Activated CD4-positive, alpha-beta T cell treated with anti-CD3 and anti-CD28 coated beads for 48 hours (primary cell): ENCODE measurements at regions not wholly inside any gene's neighbourhood (a gene's known extent, or its start where the extent isn't known, plus 50 kb on each side); places are given as distances from the start of the nearest gene placed in this dataset.

Experiments used
- DNase-seq: peaks from one replicate; pipeline ENCODE4 v3.0.0-alpha.2; 2020

- DNase-seq: no peak
These were observed 979.6 kb downstream of the TFAP2A start for GRCh38 chr6:9435281-9435680.

- no peak for DNase-seq
These were observed 982.9 kb downstream of the TFAP2A start for GRCh38 chr6:9431945-9432344.

GRCh38 chr6:9428421-9429172 lies 986.3 kb downstream of the TFAP2A start:
- DNase-seq: no peak

GRCh38 chr6:9422138-9422537 lies 986.8 kb upstream of the SLC35B3 start:
- DNase-seq: no peak

- DNase-seq: no peak
These were observed 985.1 kb upstream of the SLC35B3 start for GRCh38 chr6:9420316-9421015.

DNA sequence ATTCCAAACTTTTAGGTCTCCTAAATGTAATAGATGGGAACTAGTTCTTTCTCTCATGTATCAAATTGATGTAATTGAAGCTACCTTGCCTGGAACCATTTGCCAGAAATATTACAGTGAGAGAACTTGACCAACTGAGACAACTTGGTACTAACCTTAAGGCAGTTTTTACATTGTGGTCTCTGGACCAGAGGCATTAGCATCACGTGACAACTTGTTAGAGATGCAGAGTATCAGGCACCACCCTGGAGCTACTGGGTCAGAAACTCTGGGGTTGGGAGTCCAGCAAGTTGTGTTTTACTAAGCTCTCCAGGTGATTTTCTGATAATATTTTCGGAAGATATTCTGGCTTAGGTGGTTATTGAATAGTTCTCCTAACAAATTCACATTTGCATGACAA lies 982.1 kb upstream of the SLC35B3 start:
- DNase-seq: no peak

DNA sequence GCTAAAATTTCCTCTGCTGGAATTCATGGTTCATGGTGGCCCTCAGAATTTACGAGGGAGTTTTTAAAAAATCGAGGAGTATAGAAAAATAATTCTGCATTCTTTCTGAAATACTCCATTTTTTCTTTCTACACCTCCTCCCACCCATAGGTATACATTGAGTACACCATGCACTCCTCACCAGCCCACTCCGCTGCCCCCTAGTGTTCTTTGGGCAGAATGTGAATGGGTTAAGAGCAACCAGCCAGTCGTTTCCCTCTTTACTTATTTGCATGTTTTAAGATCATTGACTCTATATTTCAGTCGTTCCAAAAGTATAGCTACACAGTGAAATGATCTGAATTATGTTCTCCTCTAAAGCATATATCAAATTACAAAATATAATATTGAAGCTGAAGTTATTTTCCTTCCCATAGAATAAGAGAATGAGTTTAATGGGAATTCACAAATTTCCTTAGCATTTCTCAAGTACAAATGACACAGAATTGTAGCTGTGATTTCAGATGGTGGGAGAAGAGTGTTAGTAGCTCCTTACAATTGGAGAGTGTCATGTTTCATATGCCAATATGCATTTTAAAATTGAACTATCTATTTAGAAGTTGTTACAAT lies 977.7 kb upstream of the SLC35B3 start:
- peak; percentile 10 for DNase-seq

- DNase-seq: no peak
These were observed 973.8 kb upstream of the SLC35B3 start for GRCh38 chr6:9409126-9409525.

DNA sequence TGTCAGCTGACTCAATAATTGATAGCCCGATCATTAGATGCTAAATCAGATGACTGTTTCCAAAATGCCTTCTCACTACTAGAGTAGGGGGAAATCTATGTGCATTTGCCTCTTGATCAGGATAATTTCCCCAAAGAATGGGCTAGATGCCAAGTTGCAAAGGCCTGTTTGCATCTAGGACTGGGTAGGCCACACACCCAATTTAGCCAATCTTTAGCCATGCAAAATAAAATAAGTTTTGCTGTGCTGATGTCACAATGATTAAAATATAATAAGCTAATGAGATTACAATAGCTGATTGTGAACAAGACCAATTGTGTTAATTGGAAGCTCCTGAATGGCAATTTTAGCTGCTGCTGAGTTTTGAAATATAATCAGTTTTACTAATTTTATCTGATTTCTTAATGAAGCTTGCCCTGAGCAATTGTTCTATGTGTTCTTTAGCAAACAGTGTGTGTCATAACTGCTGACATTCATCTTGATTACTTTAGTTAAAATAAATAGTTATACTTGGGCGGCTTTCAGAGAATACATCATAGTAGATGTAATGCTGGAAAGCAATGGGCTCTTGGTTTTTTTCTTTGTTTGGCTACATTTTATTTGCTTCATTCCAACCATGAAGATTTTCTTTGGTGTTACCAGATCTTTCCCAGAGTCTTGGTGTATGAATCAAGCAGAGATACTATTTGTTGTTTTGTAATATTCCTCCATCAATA lies 973.2 kb upstream of the SLC35B3 start:
- DNase-seq: no peak

- no peak for DNase-seq
These were observed 970.5 kb upstream of the SLC35B3 start for GRCh38 chr6:9405825-9406224.

DNA sequence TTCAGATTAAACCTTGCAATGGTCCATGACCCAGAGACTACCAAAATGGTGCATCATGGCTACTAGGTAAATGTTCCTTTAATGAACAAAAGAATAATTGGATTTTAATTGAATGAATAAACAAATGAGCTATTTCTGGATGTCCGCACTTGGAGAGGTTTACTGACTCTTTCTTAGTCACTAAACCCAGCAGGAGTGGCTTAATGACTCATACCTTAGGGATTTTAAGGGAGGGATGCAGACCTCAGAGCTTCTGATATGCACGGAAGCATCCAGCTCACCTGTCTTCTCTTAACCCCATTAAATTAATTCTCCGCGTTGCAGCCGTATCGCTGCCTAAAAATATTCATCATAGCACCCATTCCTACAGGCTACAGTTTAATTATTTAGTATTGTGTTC lies 970.0 kb upstream of the SLC35B3 start:
- no peak for DNase-seq

DNA sequence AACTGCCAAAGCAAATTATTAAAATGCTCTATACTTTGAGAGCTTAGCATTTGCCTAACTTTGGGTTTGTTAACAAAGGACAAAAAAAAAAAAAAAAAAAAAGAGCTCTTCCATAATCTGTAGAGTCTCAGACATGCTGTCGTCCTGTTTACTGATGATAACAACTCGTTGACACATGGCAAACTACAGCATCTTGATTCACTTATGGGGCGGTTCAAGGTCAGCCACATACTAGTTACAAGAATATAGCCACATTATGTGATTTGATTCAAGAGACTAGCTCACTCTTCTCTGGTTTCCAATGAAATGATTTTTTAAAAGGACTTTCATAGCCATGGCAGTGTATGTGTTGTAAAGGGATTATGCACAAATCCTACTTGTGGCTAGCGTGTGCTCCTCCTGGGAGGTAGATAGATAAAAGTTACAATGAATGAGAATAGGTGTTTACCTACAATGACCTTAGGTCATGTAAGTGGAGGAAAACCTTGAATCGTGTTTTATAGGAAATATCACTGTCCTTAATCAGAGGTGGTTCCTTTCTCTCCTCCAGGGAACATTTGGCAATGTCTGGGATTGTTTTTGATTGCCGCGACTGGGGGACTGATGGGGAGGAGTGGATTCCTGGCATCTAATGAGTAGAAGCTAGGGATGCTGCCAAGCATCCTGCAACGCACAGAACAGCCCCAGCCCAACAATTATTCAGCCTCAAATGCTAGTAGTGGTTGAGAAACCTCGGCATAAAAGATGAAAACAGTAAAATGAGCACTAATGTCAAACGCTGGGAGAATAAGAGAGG lies 969.2 kb upstream of the SLC35B3 start:
- no peak for DNase-seq

- DNase-seq: no peak
These were observed 968.4 kb upstream of the SLC35B3 start for GRCh38 chr6:9403736-9404135.

DNA sequence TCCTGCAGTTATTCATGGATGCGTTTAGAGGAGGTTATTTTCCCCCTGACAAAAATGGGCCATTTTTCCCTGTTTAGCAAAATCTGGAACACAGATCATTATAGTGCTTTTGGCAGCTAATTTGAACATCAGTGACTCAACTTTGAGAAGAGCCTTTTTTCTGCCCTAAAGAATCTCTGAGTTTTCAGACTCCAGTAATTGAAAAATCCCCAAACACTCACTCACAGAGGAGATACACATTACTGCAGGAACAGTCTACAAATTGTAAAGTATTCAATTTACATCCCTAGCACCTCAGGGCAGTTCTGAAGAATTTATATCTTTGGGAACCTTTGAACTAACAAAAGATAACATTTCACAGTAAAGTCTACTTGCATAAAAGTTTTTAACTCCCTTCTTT lies 966.6 kb upstream of the SLC35B3 start:
- DNase-seq: no peak

DNA sequence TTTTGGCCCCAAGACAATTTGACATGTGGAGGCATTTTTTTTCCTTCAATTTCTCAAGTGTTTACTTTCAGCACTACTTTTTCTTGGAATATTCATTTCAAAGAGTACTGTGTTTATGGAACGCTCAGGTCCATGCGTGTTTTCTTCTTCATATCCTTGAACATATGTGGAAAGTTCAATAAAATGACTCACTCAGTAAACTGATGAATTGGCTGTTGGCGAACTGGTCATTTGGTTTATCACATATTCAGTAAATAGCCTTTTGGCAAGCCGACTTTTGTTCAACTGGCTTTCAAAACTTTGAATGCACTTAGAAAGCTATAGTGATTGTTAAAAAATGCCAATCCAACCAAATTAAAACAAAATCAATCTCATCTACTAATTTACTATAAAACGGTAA lies 964.6 kb upstream of the SLC35B3 start:
- no peak for DNase-seq

DNA sequence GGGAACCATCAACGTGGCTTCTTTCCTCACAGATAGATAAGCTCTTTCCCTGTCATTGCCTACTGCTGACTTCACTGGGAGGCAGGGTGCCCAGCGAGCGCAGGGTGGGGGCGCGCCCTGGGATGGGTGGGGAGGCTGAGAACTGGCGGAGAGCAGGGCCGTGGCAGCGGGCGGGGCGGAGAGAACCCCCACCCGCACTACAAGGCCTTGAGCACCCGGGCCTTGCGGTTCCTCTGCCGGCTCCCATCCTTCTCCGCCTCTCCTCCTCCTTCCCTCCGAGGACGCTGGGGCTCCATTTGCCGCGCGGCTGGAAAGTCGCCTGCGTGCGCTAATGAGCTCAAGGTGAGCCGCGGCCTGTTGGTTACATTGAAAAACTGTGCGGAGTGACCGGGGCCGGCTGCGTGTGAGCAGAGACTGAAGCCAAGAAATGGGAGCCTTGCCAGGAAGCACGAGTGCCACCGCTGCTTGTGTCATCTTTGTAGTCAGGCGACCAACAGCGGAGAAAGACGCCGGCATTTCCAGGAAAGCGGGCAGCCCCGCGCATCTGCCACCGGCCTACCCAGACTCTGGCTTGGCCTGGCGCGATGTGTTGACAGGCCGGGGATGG lies 963.5 kb upstream of the SLC35B3 start:
- DNase-seq: no peak

DNA sequence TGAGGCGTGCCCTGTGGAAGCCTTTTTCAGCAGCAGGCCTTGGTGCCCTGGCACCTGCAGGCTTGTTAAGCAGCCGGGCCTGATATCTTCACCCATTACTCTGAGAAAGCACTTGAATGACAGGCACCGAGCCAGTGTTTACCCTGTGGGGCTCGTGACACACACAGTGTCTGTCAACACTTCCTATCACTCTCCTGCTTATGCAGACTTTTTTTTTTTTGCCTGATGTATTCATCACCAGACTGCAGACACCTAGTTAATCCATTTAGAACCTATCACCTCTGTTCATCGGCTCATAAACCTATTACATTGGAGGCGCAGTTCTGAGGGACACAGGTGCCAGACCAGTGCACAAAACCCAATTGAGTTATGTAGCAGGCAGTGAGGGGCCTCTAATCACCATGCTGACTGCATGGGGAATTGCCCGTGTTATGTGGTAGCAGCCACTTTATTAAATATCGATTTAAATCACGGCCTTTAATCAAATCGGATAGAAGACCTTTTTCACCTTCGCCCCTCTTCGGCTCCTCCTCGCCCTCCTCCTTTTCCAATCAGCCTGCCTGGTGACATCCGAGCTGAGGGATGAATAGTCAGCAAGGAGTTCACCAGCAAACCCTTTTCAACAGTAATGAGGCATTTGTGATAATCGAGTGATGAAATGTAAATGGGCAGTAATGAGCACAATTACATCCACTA lies 962.9 kb upstream of the SLC35B3 start:
- no peak for DNase-seq

- no peak for DNase-seq
These were observed 953.3 kb upstream of the SLC35B3 start for GRCh38 chr6:9388596-9388995.

GRCh38 chr6:9380568-9380967 lies 945.2 kb upstream of the SLC35B3 start:
- no peak for DNase-seq

DNA sequence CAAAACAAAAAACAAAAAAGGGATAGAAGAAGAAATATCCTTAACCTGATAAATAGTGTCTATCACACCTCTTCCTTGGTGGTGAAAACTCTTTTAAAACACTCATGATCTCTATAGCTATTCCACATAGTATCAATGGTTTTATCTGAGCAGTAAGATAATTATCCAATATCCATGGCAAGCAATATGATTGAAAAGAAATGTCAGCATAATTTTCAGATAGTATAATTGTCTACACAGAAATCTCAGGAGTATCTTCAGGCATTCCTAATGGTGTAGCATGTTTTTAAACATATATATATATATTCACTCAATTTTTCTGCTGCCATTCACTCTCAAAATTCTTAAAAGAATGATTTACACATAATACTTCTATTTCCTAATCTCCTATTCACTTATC lies 938.0 kb upstream of the SLC35B3 start:
- no peak for DNase-seq

- no peak for DNase-seq
These were observed 935.1 kb upstream of the SLC35B3 start for GRCh38 chr6:9370480-9370879.

- DNase-seq: no peak
These were observed 930.0 kb upstream of the SLC35B3 start for GRCh38 chr6:9365378-9365777.
